A673 (cell line): ENCODE measurements at regions not wholly inside any gene's neighbourhood (a gene's known extent, or its start where the extent isn't known, plus 50 kb on each side); places are given as distances from the start of the nearest gene placed in this dataset.

Source experiments
- CTCF ChIP-seq: fragments of 300-800, 200-600 bp; sonication (generic); conservative IDR thresholded peaks from 2 replicates; pipeline ENCODE4 v1.5.1; 2017; ENCODE audit warnings: low read depth, mild to moderate bottlenecking, antibody characterized with exemption, low read length, moderate library complexity, mixed read lengths
- EZH2 ChIP-seq: fragments of 200-600 bp; sonication (generic); IDR thresholded peaks from 2 replicates; pipeline ENCODE4 v1.6.1; 2017; ENCODE audit warnings: borderline replicate concordance, low read depth, mild to moderate bottlenecking, mixed read lengths, antibody characterized with exemption, low read length; ENCODE audit not compliant: poor library complexity, severe bottlenecking

GRCh38 chr21:20265707-20266440, 732.3 kb upstream of the NCAM2 start:
- no peak for TF ChIP-seq CTCF
- TF ChIP-seq EZH2 = no peak
